Right lobe of liver (tissue), 4 donors: ENCODE measurements at regions not wholly inside any gene's neighbourhood (a gene's known extent, or its start where the extent isn't known, plus 50 kb on each side); places are given as distances from the start of the nearest gene placed in this dataset.

Experiments used
- CTCF ChIP-seq, 4 donors: fragments of 200-600 bp in 3 of 4; fragments of 450-650 bp in 1 of 4; IDR thresholded peaks; one replicate each; pipeline versions ENCODE4 v1.5.1 to v1.8.0; 2016 to 2022; ENCODE audit warnings: antibody characterized with exemption in 4 of 4, mild to moderate bottlenecking in 2 of 4
- POLR2A ChIP-seq: fragments of 450-650 bp; IDR thresholded peaks from one replicate; pipeline ENCODE4 v1.6.1; 2017; ENCODE audit warnings: antibody characterized with exemption, mild to moderate bottlenecking
- donor health status: DM: no; HTN: no; CAD: no.
- donor health status: DM: no; HTN: no; CAD: no.
- donor health status: DM: no; HTN: yes; CAD: no.

GRCh38 chr7:32326078-32326477 is 164.1 kb downstream of the LSM5 start:
- TF ChIP-seq CTCF (IDR thresholded peaks at IDR 0.05) (no peak), POLR2A (no peak)
